NCI-H1092 (cell line): ENCODE measurements at regions not wholly inside any gene's neighbourhood (a gene's known extent, or its start where the extent isn't known, plus 50 kb on each side); places are given as distances from the start of the nearest gene placed in this dataset.
"Not testable (repeated sequence)": the region's sequence is repeated elsewhere in the genome, so short reads cannot be mapped to it uniquely, and the experiment has no call there.

Experiments used
- DNase-seq: peaks from one replicate; lab custom pipeline; 2025; lab: John Stamatoyannopoulos, UW

DNA sequence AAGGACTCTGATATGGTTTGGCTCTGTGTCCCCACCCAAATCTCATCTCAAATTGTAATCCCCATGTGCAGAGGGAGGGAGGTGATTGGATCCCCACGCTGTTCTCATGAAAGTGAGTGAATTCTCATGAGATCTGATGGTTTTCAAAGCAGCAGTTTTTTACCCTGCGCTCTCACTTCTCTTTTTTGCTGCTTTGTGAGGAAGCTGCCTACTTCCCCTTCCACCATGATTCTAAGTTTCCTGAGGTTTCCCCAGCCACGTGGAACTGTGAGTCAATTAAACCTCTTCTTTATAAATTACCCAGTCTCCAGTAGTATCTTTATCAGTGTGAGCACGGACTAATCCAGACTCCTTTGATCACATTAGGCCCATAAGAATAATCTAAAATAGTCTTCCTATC, 719.7 kb upstream of the CDH8 start:
- DNase-seq, result no peak

DNA sequence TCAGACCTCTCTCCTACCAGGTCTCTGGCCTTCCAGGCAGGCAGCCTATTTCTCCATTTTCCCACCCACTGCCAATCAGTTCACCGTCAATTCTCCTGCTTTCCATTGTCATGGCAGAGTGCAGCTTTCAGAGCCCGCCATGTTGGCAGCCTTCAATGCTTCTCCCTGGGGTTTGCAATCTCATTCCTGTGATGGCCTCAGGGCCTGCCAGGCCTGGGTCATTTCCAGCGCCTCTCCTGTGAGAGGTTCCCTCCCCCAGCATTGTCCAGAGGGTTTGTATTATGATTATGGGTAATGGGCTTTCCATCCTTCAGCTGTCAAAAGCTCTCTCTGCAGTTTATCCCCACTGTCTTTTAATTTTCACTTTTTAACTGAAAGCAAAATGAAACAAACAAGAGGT, 716.6 kb upstream of the CDH8 start:
- DNase-seq, result no peak

DNA sequence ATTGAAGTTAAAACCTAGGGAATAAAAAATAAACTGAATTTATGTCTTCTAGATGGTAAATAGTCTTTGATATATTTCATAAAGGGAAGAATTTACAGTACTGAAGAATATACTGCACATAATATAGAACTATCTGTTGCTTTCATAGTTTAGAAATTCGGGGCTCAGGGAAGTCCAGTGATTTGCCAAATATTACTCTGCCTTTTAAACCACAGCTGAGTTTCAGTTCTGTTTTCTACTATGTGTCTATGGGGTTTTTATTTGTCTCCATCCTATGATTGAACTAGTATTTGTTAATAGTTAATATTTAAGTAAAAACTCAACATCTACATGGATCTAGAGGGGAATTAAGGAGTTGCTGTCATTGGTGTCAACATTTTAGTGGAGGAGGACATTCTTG, 715.0 kb upstream of the CDH8 start:
- no peak for DNase-seq

DNA sequence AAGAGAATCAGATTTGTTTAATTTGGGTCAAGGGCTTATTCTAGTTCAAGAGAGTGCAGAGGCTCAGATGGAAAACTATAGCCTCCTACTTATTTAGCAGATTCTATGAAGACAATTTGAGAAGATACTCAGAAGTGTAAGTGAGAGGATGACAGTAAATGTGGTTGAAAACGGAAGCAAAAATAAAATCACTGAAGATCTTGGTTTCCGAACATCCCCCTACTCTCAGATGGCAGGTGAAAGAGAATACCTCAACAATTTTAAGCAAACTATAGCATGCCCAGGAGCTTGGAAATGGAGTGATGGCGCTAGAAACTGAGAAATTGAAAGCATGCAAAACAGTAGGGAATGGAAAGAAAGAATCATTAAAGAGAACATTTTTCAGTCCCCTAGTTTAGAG, 705.5 kb upstream of the CDH8 start:
- no peak for DNase-seq

DNA sequence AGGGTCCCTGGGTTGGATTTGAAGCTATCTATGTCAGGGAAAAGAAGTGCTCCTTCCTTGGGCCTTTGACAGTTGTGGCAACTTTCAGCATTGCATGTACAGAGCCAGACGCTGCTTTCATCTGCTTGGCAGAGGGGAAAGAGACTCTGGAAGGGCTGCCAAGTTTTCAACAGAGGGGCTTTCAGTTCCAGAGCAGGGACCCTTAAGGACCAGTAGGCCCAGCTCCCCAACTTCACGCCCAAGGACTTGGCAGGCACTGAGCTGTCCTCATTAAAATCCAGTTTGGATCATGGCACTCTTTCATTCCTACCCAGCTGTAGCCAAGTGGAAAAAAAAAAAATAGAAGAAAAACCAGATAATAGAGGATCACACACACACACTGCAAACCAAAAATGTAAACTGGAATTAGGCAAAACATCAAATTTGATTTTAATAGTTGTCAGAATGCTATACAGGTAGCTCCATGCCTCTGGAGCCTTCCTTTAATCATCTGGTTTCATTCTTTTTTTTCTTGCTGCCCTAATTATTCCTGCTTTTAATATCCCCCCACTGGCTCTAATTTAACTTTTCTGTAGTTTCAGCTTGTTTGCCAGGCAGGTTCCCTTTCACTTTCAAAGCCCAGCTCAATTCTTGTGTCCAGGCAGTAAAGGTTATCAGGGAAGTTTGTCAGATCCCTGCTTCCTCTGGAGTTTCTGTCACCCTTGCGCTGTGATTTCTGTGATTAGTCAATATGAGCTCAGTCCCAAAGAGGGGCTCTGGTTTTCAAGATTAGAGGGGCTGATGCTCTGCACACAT, 702.6 kb upstream of the CDH8 start:
- no peak for DNase-seq

DNA sequence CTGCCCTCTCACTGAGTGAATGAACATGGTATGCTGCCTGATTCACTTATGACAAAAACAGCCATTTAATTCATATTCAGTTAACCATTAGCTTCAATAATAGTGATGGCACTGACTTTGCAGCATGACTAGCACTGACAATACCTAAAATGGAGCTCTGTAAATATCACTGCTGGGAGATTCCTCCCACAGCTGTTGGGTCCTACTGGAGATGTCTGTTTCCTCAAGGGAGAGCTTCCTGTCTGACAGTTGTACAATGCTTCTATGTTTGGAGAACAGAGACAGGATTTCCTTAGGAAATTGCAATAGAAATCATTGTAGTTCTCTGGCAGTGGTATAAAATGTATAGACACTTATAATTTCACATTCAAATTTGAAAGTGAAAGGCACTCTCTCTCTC, 695.9 kb upstream of the CDH8 start:
- no peak for DNase-seq

DNA sequence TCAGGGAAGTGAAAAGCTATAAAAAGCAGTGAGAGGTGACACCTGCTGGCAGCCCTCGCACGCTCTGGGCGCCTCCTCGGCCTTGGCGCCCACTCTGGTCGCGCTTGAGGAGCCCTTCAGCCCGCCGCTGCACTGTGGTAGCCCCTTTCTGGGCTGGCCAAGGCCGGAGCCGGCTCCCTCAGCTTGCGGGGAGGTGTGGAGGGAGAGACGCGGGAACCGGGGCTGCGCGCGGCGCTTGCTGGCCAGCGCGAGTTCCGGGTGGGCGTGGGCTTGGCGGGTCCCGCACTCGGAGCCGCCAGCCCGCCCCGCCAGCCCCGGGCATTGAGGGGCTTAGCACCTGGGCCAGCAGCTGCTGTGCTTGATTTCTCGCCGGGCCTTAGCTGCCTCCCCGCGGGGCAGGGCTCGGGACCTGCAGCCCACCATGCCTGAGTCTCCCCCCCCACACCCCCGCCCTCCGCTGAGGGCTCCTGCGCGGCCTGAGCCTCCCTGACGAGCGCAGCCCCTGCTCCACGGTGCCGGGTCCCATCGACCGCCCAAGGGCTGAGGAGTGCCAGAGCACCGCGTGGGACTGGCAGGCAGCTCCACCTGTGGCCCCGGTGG, 688.5 kb upstream of the CDH8 start:
- not testable (repeated sequence) for DNase-seq

DNA sequence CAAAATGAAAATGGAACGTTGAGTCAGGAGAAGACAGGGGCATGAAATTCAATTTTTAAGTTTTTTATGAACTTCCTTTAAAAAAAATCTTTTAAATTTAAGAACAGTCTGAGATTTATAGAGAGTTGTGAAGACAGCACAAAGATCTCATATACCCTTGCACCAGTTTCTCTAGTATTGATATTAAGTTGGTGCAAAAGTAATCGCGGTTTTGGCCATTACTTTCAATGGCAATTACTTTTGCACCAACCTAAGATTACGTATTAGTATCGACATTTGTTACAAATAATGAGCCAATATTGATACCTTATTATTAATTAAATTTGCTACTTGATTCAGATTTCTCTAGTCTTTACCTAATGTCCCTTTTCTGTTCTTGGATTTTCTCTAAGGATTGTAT, 684.4 kb upstream of the CDH8 start:
- no peak for DNase-seq

DNA sequence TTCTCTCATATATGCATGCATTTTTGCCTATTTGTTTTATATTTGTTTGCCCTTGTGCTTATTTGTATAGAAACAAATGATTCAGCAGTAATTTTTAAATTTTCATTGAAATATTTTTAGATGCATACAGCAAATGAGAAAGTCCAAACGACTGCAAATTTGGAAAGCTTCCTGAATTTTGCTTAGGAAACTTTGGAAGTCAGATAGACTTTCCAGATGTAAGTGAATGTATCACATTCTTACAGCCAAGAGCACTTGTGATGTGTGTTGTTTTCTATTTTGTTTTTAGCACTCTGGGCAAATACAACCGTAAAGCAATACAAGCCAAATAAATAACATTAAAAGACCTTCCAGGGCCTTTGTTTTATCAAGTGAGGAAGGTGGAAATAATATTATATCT, 680.8 kb upstream of the CDH8 start:
- no peak for DNase-seq

DNA sequence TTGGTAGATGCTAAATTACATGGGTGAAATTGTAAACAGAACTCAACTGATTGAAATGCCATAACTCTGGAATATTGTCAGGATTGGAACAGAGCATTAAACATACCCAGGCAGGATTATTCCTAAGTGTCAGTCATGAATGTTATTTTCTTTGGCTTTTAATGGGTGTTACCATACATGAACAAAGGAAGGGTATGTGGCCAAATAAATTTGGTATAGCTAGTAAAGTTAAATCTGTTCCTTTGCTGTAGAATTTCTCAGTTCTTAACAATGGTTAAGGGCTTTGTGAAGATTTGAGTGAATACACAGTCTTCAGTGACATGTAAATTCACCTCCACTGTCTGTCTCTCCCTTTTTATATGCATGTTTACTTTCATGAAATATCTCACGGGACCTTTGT, 679.5 kb upstream of the CDH8 start:
- no peak for DNase-seq

DNA sequence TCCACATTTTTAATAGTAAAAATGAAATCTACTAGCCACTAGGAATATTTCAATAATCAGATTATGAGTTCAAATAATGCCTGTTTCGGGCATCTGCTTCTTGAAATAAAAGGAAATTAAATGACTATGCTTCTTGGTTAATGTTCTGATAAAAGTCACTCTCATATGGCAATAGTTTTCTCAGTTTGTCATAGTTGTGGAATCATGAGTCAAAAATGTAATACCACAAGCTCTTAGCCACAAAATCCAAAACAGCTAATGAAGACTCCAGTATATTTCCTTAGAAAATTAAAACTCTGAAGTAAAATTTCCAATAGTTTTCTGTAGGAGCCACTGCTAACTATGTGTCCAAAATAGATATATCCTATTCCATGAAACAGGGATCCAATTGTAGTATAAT, 676.3 kb upstream of the CDH8 start:
- DNase-seq, result no peak

DNA sequence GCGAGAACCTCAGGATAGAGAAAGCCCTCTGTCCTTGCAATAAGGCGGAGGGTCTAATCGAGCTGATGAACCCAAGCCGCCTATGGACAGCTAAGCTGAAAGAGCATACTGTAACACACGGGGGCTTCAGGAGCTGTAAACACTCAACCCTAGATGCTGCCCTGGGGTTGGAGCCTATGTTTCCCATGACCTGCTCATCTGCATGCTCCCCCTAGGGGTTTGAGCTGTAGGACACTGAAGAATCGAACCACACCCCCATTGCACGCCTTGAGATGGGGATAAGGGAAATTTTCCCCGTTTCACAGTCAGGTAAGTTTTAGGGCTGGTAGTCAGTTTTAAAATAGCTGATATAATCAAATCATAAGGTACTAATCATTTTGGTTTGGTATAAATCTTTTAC, 675.6 kb upstream of the CDH8 start:
- no peak for DNase-seq

DNA sequence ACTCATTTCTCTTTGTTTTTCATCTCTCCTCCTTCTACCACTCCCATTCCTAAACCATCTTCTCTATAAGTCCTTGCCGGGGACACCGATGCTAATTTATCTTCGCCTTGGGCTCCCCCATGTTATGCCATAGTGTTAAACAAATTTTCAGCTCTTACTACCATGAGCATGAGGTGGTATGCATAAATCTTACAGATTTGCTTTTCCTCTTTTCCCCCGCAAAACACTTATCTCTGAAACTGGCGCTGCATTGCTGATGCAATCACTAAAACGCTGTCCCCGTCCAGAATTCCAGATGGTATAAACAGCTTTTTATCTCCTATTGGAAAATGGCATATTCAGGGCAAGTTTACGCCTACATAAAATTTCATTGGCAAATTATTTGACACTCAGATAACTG, 673.6 kb upstream of the CDH8 start:
- DNase-seq, result no peak

DNA sequence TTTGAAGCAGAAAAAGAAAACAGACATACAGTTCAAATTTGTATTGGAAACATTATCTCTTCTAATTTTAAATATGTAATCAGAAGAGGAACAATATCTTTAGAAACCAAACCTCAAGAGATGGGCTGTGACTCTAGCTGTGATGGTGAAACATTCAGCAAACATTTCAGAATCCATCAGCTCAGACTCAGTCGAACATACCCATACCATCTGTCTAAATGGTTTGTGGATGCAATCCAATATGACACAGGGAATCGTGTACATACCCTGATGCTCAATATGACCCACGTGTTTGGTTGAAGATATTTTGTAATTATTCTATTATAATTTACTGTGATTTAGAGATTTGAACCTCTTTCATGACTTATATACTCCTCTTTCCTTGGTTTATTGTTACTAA, 665.2 kb upstream of the CDH8 start:
- no peak for DNase-seq

DNA sequence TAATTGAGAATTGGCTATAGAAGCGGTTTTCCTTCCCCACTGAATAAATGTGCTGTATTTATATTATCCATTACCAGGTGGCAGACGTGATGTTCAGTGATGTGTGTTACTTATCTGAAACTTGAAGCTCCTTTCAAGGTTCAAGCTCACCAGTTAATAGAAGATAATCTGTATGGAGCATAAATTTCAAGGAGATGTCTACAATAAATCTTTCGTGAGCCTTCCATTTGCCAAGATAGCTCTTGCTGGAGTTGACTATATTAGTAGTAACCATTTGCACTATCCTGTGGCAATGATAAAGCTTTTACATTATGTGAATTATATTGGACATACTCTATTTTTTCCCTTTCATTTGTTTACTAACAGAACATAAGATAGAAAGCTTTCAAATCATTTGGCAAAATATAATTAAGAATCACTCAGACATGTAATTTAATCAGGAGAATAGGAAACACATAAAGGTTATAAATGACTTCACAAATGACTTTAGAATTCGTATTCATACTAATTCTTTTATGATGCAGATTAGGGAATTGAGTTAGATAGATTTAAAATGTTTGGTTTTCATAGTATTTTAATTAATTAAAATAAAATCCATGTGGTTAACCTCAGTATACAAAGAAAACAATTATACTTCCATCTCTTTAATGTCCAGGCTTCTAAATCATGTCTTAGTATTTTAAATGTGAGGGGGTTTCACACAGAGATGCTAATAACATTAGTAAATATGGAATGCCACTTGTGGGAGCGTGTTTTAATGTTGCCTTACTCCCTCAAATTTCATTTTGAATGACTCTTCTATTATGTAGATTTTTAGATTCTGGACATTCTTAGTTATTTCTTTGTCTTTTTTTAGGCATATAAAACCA, 664.4 kb upstream of the CDH8 start:
- no peak for DNase-seq

DNA sequence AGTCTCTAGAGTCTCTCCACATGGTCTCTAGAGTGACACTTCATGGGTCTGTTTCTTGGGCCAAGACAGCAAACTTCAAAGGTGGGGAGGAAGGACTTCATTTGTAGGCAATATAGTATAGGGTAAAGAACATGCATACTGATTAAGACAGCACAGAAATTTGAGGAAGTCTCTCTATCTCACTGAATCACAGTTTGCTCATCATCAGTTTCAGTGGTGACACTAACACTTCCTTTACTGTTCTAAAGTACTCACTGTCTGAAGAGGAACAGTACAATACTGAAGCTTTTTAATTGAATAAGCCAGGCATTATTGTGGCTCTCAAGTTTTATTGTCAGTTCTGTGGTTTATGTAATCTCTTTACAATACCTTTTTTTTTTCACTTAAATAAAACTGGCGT, 656.4 kb upstream of the CDH8 start:
- DNase-seq, result no peak

DNA sequence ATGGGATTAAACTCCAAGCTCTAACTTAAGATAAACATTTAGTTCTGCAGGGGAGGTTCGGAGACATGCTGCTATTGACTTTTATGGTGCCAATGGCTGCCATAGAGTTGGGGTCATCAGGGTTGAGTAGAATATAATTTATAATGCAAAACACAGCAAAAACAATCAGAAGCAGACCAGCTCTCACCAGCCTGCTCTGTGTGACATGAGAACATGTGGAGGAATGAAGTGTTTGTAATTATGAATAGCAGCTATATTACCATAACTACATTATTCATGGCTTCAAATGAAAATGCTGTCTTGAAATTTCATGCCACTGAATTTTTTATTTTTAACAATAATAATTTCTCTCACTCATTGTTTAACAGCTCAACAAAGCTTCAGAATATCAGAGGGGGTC, 645.6 kb upstream of the CDH8 start:
- DNase-seq, result no peak

DNA sequence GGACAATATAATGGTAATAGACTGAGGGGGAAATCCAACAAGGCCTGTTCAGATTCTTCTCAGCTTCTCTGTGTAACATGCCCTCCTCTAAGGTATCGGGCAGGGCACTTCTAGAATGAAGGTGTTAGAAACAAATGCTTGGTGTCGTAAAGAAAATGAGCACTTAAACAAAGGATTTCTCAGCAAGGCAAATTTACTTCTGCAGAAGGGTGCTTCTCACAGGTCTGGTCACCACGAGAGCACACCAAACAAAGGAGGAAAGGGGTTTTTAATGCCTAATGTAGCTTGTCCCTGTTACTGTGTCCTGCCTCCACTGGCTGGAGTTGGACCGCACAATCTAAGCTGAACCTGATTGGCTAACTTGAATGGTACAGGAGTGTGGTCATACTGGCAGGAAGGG, 642.6 kb upstream of the CDH8 start:
- no peak for DNase-seq

DNA sequence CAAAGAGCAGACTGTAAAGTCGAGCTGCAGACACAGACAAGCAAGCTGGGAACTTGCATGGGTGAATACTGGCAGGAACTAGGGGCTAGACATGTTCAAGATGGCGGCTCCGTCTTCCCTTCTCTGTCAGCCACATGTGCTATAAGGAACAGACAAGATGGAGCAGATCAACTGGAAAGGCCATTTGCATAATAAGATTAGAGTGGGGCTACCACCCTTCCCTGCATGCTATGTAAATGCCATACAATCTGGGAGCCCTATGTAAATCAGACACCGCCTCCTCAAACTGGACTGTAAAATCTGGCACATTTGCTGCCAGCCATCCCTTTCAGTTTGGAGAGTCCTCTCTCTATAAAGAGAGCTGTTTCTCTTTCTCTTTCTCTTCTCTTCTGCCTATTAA, 640.1 kb upstream of the CDH8 start:
- DNase-seq, result no peak

DNA sequence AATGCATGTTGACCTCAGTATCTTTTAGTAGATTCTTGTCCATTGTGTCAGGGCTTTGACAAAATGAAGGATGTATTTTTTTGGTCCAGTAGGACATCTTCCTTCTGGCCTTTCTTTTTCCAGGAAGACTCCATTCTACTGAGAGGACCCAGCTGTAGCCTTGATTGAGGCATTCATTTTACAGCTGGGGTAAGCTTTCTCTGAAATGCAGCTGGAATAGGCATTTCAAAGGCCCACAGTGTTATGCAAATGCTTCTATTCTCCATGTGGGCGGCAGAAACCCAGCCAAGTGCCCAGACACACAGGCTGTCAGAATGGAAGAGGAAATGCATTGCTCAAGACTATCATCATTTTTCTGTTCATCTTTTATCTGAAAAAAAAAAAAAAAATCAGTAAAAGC, 629.0 kb upstream of the CDH8 start:
- DNase-seq, result no peak

DNA sequence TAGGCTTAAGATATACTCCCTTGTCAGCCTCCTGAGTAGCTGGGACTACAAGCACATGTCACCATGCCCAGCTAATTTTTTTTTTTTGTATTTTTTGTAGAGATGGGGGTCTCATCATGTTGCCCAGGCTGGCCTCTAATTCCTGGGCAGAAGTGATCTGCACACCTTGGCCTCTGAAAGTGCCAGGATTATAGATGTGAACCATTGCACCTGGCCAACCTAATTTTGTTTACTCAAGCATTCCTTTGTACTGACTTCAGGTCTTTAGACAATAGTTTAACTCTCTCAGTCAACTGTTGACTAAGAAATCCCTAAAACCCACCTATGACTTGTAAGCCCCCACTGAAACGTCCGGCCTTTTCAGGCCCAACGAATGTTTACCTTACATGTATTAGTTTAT, 628.3 kb upstream of the CDH8 start:
- no peak for DNase-seq

DNA sequence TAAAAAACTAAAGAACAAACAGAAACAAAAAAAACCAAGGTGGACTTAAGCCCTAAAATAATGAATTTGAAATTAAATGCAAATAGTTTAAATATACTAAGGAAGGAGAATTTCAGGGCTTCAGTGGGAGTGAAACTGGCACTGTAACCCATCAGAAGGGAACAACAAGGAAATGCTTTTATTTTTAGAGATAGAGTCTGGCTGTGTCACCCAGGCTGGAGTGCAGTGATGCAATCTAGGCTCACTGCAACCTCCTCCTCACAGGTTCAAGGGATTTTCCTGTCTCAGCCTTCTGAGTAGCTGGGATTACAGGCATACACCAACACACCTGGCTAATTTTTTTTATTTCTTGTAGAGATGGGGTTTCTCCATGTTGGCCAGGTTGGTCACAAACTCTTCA, 625.2 kb upstream of the CDH8 start:
- DNase-seq, result no peak

DNA sequence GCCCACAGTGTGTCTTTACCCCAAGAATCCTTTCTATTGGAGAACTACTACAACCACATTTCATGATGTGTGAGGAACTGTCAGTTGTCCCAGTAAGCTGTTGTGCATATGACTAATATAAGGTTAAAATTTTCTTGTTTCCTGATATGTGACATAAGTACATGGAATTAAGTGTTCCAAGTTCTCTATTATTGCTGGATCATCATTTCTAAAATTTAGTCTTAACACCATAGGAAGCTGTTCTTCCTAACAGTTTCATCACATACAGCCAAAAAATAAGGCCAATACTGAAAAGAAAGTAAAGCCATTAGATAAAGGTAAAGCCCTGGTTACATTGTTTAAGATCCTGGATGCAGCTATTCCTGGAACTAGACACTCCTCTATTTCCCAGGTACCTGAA, 620.9 kb upstream of the CDH8 start:
- DNase-seq, result no peak
